BLaER1 (cell line): ENCODE measurements at regions not wholly inside any gene's neighbourhood (a gene's known extent, or its start where the extent isn't known, plus 50 kb on each side); places are given as distances from the start of the nearest gene placed in this dataset.

ENCODE experiments used
- H3K27ac ChIP-seq: shearing (Covaris generic); formaldehyde crosslinking; 2 replicates; pipeline ENCODE4 v1.8.1; 2022
- H3K27me3 ChIP-seq: shearing (Covaris generic); formaldehyde crosslinking; 2 replicates; pipeline ENCODE4 v1.8.1; 2022
- H3K36me3 ChIP-seq: shearing (Covaris generic); formaldehyde crosslinking; 2 replicates; pipeline ENCODE4 v1.8.1; 2022
- H3K4me1 ChIP-seq: shearing (Covaris generic); formaldehyde crosslinking; 2 replicates; pipeline ENCODE4 v1.8.1; 2022
- H3K4me2 ChIP-seq: shearing (Covaris generic); formaldehyde crosslinking; 2 replicates; pipeline ENCODE4 v1.8.1; 2022
- H3K4me3 ChIP-seq: shearing (Covaris generic); formaldehyde crosslinking; 2 replicates; pipeline ENCODE4 v1.8.1; 2022
- H3K9ac ChIP-seq: shearing (Covaris generic); formaldehyde crosslinking; 2 replicates; pipeline ENCODE4 v1.8.1; 2022
- H3K9me3 ChIP-seq: shearing (Covaris generic); formaldehyde crosslinking; 2 replicates; pipeline ENCODE4 v1.8.1; 2022
- H4K20me1 ChIP-seq: shearing (Covaris generic); formaldehyde crosslinking; 2 replicates; pipeline ENCODE4 v1.8.1; 2022
- Cebpa-rat ChIP-seq: shearing (Covaris generic); IDR thresholded peaks from 2 replicates; pipeline ENCODE4 v1.8.1; 2022

- Histone ChIP-seq H3K36me3 (no peaks in the 10 kb centered on the region), H4K20me1 (no peaks in the 10 kb centered on the region), H3K4me3 (no peak overlapping the region), H3K9me3 (no peaks in the 10 kb centered on the region), H3K9ac (no peak overlapping the region), H3K27ac (no peak overlapping the region), H3K4me1 (peaks cover 6% of the 10 kb centered on the region), H3K27me3 (no peaks in the 10 kb centered on the region), H3K4me2 (no peak overlapping the region)
- TF ChIP-seq Cebpa-rat: no peak
These were observed 199.6 kb upstream of the SEMA6D start for GRCh38 chr15:47517737-47518136.

GRCh38 chr15:47523681-47524475, 193.4 kb upstream of the SEMA6D start:
- H3K27me3 ChIP-seq: no peaks in the 10 kb centered on the region
- H3K9ac ChIP-seq: no peak overlapping the region
- H4K20me1 ChIP-seq: no peaks in the 10 kb centered on the region
- H3K4me3 ChIP-seq: no peak overlapping the region
- H3K36me3 ChIP-seq: no peaks in the 10 kb centered on the region
- no peaks in the 10 kb centered on the region for H3K9me3 ChIP-seq
- no peak for TF ChIP-seq Cebpa-rat
- H3K4me1 ChIP-seq: peaks cover 22% of the 10 kb centered on the region
- 0 out of 2 replicates have a peak overlapping the region, but pooled peaks have one; percentile 26 for H3K27ac ChIP-seq
- peak overlapping the region; percentile 70 for H3K4me2 ChIP-seq

- Histone ChIP-seq H3K4me3 (no peak overlapping the region), H4K20me1 (no peaks in the 10 kb centered on the region), H3K4me1 (peaks cover 2% of the 10 kb centered on the region), H3K9ac (no peak overlapping the region), H3K27ac (no peak overlapping the region), H3K9me3 (no peaks in the 10 kb centered on the region), H3K36me3 (no peaks in the 10 kb centered on the region), H3K27me3 (no peaks in the 10 kb centered on the region), H3K4me2 (no peak overlapping the region)
- TF ChIP-seq Cebpa-rat: no peak
These were observed 188.1 kb upstream of the SEMA6D start for GRCh38 chr15:47529241-47529640.

- no peaks in the 10 kb centered on the region for H3K9me3 ChIP-seq
- no peaks in the 10 kb centered on the region for H3K4me1 ChIP-seq
- no peaks in the 10 kb centered on the region for H3K36me3 ChIP-seq
- H3K4me2 ChIP-seq: no peak overlapping the region
- TF ChIP-seq Cebpa-rat: no peak
- no peaks in the 10 kb centered on the region for H4K20me1 ChIP-seq
- H3K9ac ChIP-seq: no peak overlapping the region
- H3K4me3 ChIP-seq: no peak overlapping the region
- no peaks in the 10 kb centered on the region for H3K27me3 ChIP-seq
- no peak overlapping the region for H3K27ac ChIP-seq
These were observed 182.6 kb upstream of the SEMA6D start for GRCh38 chr15:47534673-47535072.

GRCh38 chr15:47541562-47541961, 175.7 kb upstream of the SEMA6D start:
- Histone ChIP-seq H3K9me3 (no peaks in the 10 kb centered on the region), H3K27ac (no peak overlapping the region), H3K9ac (no peak overlapping the region), H3K4me2 (no peak overlapping the region), H3K27me3 (no peaks in the 10 kb centered on the region), H4K20me1 (no peaks in the 10 kb centered on the region), H3K36me3 (no peaks in the 10 kb centered on the region), H3K4me3 (no peak overlapping the region), H3K4me1 (no peaks in the 10 kb centered on the region)
- TF ChIP-seq Cebpa-rat: no peak

- no peaks in the 10 kb centered on the region for H4K20me1 ChIP-seq
- no peaks in the 10 kb centered on the region for H3K36me3 ChIP-seq
- H3K27me3 ChIP-seq: no peaks in the 10 kb centered on the region
- no peak overlapping the region for H3K27ac ChIP-seq
- H3K9me3 ChIP-seq: no peaks in the 10 kb centered on the region
- no peak overlapping the region for H3K4me2 ChIP-seq
- H3K9ac ChIP-seq: no peak overlapping the region
- H3K4me1 ChIP-seq: no peaks in the 10 kb centered on the region
- TF ChIP-seq Cebpa-rat: no peak
- H3K4me3 ChIP-seq: no peak overlapping the region
These were observed 174.9 kb upstream of the SEMA6D start for GRCh38 chr15:47542312-47542989.

- Histone ChIP-seq H3K4me1 (peaks cover 16% of the 10 kb centered on the region), H4K20me1 (no peaks in the 10 kb centered on the region), H3K4me2 (no peak overlapping the region), H3K27me3 (no peaks in the 10 kb centered on the region), H3K9ac (no peak overlapping the region), H3K9me3 (no peaks in the 10 kb centered on the region), H3K36me3 (no peaks in the 10 kb centered on the region), H3K4me3 (no peak overlapping the region), H3K27ac (no peak overlapping the region)
- TF ChIP-seq Cebpa-rat: no peak
These were observed 169.1 kb upstream of the SEMA6D start for GRCh38 chr15:47548231-47548630.

- TF ChIP-seq Cebpa-rat: no peak
- H3K27me3 ChIP-seq: no peaks in the 10 kb centered on the region
- no peaks in the 10 kb centered on the region for H3K9me3 ChIP-seq
- H3K4me2 ChIP-seq: peak overlapping the region; percentile 26; the same call in 1 of the 2 replicates
- H3K4me1 ChIP-seq: peaks cover 16% of the 10 kb centered on the region
- no peak overlapping the region for H3K9ac ChIP-seq
- no peak overlapping the region for H3K27ac ChIP-seq
- no peaks in the 10 kb centered on the region for H3K36me3 ChIP-seq
- H4K20me1 ChIP-seq: no peaks in the 10 kb centered on the region
- no peak overlapping the region for H3K4me3 ChIP-seq
These were observed 168.3 kb upstream of the SEMA6D start for GRCh38 chr15:47548986-47549385.

GRCh38 chr15:47551079-47551478, 166.2 kb upstream of the SEMA6D start:
- H3K4me3 ChIP-seq: no peak overlapping the region
- H3K4me2 ChIP-seq: no peak overlapping the region
- H3K9me3 ChIP-seq: no peaks in the 10 kb centered on the region
- no peak for TF ChIP-seq Cebpa-rat
- no peak overlapping the region for H3K27ac ChIP-seq
- H4K20me1 ChIP-seq: no peaks in the 10 kb centered on the region
- H3K36me3 ChIP-seq: no peaks in the 10 kb centered on the region
- no peaks in the 10 kb centered on the region for H3K27me3 ChIP-seq
- H3K4me1 ChIP-seq: peaks cover 16% of the 10 kb centered on the region
- H3K9ac ChIP-seq: no peak overlapping the region

GRCh38 chr15:47551546-47551945, 165.8 kb upstream of the SEMA6D start:
- Histone ChIP-seq H3K27ac (no peak overlapping the region), H3K4me1 (peaks cover 16% of the 10 kb centered on the region), H4K20me1 (no peaks in the 10 kb centered on the region), H3K9ac (no peak overlapping the region), H3K27me3 (no peaks in the 10 kb centered on the region), H3K9me3 (no peaks in the 10 kb centered on the region), H3K4me2 (no peak overlapping the region), H3K4me3 (no peak overlapping the region), H3K36me3 (no peaks in the 10 kb centered on the region)
- no peak for TF ChIP-seq Cebpa-rat
